WI38 (cell line): ENCODE measurements at regions not wholly inside any gene's neighbourhood (a gene's known extent, or its start where the extent isn't known, plus 50 kb on each side); places are given as distances from the start of the nearest gene placed in this dataset.
"Not testable (repeated sequence)": the region's sequence is repeated elsewhere in the genome, so short reads cannot be mapped to it uniquely, and the experiment has no call there.

Source experiments
- H3K4me3 ChIP-seq: 2 replicates; pipeline ENCODE4 v1.5.1; 2011; ENCODE audit warnings: low read depth, mild to moderate bottlenecking, control low read depth, low read length
- CTCF ChIP-seq: IDR thresholded peaks from 2 replicates; pipeline ENCODE4 v1.5.1; 2012; ENCODE audit warnings: low read depth, mild to moderate bottlenecking, control low read depth, low read length

- TF ChIP-seq CTCF: peak; percentile 81
- no peak overlapping the region for H3K4me3 ChIP-seq
Measured at GRCh38 chr1:53393325-53393792, 65.5 kb upstream of the LRP8 start.

GRCh38 chr1:53394306-53394705 is 64.9 kb upstream of the DMRTB1 start:
- TF ChIP-seq CTCF: no peak
- no peak overlapping the region for H3K4me3 ChIP-seq

GRCh38 chr1:53395671-53396215 is 63.5 kb upstream of the DMRTB1 start:
- TF ChIP-seq CTCF: no peak
- H3K4me3 ChIP-seq: no peak overlapping the region

- TF ChIP-seq CTCF: no peak
- H3K4me3 ChIP-seq: no peak overlapping the region
Measured at GRCh38 chr1:53396573-53397268, 62.5 kb upstream of the DMRTB1 start.

- H3K4me3 ChIP-seq: no peak overlapping the region
- no peak for TF ChIP-seq CTCF
Measured at GRCh38 chr1:53398091-53398490, 61.1 kb upstream of the DMRTB1 start.

- TF ChIP-seq CTCF: no peak
- no peak overlapping the region for H3K4me3 ChIP-seq
Measured at GRCh38 chr1:53398576-53399365, 60.4 kb upstream of the DMRTB1 start.

GRCh38 chr1:53399370-53400133 is 59.6 kb upstream of the DMRTB1 start:
- not testable (repeated sequence) for H3K4me3 ChIP-seq
